DND-41 (cell line): ENCODE measurements at regions not wholly inside any gene's neighbourhood (a gene's known extent, or its start where the extent isn't known, plus 50 kb on each side); places are given as distances from the start of the nearest gene placed in this dataset.

Experiments
- CTCF ChIP-seq: IDR thresholded peaks from 2 replicates; pipeline ENCODE4 v1.5.1; 2012; ENCODE audit warnings: borderline replicate concordance, low read length, moderate library complexity, mild to moderate bottlenecking; ENCODE audit not compliant: poor library complexity, severe bottlenecking; ENCODE audit errors: extremely low read depth
- EZH2 ChIP-seq: IDR thresholded peaks from 3 replicates; pipeline ENCODE4 v1.6.1; 2012; ENCODE audit warnings: borderline replicate concordance, low read depth, mild to moderate bottlenecking, moderate library complexity, low read length, inconsistent platforms; ENCODE audit not compliant: severe bottlenecking

- no peak for TF ChIP-seq CTCF
- no peak for TF ChIP-seq EZH2
These were observed 84.3 kb downstream of the TMEM30B start for GRCh38 chr14:61196792-61197191.
